HG02970 (cell line): ENCODE measurements at regions not wholly inside any gene's neighbourhood (a gene's known extent, or its start where the extent isn't known, plus 50 kb on each side); places are given as distances from the start of the nearest gene placed in this dataset.

ENCODE experiments used
- ATAC-seq: cut with Tn5 transposase; IDR thresholded peaks from one replicate; pipeline ENCODE4 v1.9.1; 2021; ENCODE audit warnings: mild to moderate bottlenecking, moderate library complexity, moderate number of reproducible peaks; ENCODE audit not compliant: unreplicated experiment, low FRiP score

GRCh38 chr13:40476175-40476958 lies 190.1 kb downstream of the FOXO1 start:
- no peak for ATAC-seq

- ATAC-seq, result no peak
Measured at GRCh38 chr13:40477623-40478608, 188.5 kb downstream of the FOXO1 start.

GRCh38 chr13:40478775-40479174 lies 187.7 kb downstream of the FOXO1 start:
- ATAC-seq, result no peak

- no peak for ATAC-seq
Measured at GRCh38 chr13:40479196-40479845, 187.1 kb downstream of the FOXO1 start.

GRCh38 chr13:40480012-40480914 lies 186.2 kb downstream of the FOXO1 start:
- ATAC-seq, result no peak

GRCh38 chr13:40480915-40481516 lies 185.4 kb downstream of the FOXO1 start:
- ATAC-seq, result no peak

GRCh38 chr13:40483601-40484000 lies 182.8 kb downstream of the FOXO1 start:
- ATAC-seq, result no peak

- ATAC-seq, result no peak
Measured at GRCh38 chr13:40484101-40484800, 182.2 kb downstream of the FOXO1 start.

GRCh38 chr13:40484974-40485373 lies 181.5 kb downstream of the FOXO1 start:
- ATAC-seq, result no peak

GRCh38 chr13:40485611-40486517 lies 180.6 kb downstream of the FOXO1 start:
- ATAC-seq, result no peak

GRCh38 chr13:40486518-40487163 lies 179.8 kb downstream of the FOXO1 start:
- ATAC-seq, result no peak

GRCh38 chr13:40488869-40489391 lies 177.5 kb downstream of the FOXO1 start:
- no peak for ATAC-seq

GRCh38 chr13:40490086-40490758 lies 176.2 kb downstream of the FOXO1 start:
- ATAC-seq, result no peak

- no peak for ATAC-seq
Measured at GRCh38 chr13:40492511-40492910, 173.9 kb downstream of the FOXO1 start.

GRCh38 chr13:40494513-40494912 lies 171.9 kb downstream of the FOXO1 start:
- ATAC-seq, result no peak

- ATAC-seq, result no peak
Measured at GRCh38 chr13:40494946-40495620, 171.4 kb downstream of the FOXO1 start.
